HT-29 (cell line): ENCODE measurements at regions not wholly inside any gene's neighbourhood (a gene's known extent, or its start where the extent isn't known, plus 50 kb on each side); places are given as distances from the start of the nearest gene placed in this dataset. TPM values are rescaled to one million over a fixed set of nuclear protein-coding genes. Genes with fewer than 3 reads are reported as not detected.

ENCODE experiments used
- small RNA-seq: library from RNA; depleted of rRNA; stranded (forward); fragments of <200 nt; gene quantifications from one replicate; pipeline ENCODE3, GENCODE V24; 2014

Small RNA genes in the stretch of these regions (small RNA-seq; reads per million reads assigned to genes)
- not detected for gene RNU6-164P
